Chondrocyte (in vitro differentiated cells): ENCODE measurements at regions not wholly inside any gene's neighbourhood (a gene's known extent, or its start where the extent isn't known, plus 50 kb on each side); places are given as distances from the start of the nearest gene placed in this dataset.

Source experiments
- DNase-seq: peaks from one replicate; pipeline ENCODE4 v3.0.0; 2021; ENCODE audit warnings: mixed read lengths, low spot score
- H3K27ac Mint-ChIP-seq: one replicate; pipeline ENCODE4 v1.8.0; 2021; ENCODE audit warnings: mild to moderate bottlenecking, moderate library complexity, mixed read lengths; ENCODE audit not compliant: unreplicated experiment
- H3K27me3 Mint-ChIP-seq: 2 replicates; pipeline ENCODE4 v1.8.0; 2021; ENCODE audit warnings: low read depth, mixed read lengths
- H3K36me3 Mint-ChIP-seq: 2 replicates; pipeline ENCODE4 v1.8.0; 2021; ENCODE audit warnings: low read depth, mixed read lengths
- H3K4me1 Mint-ChIP-seq: 2 replicates; pipeline ENCODE4 v1.8.0; 2021; ENCODE audit warnings: low read depth, mild to moderate bottlenecking, mixed read lengths
- H3K4me3 Mint-ChIP-seq: one replicate; pipeline ENCODE4 v1.8.0; 2021; ENCODE audit warnings: mild to moderate bottlenecking, moderate library complexity, mixed read lengths; ENCODE audit not compliant: unreplicated experiment
- H3K9me3 Mint-ChIP-seq: 2 replicates; pipeline ENCODE4 v1.8.0; 2021; ENCODE audit warnings: low read depth, mixed read lengths
- TF ChIP-seq, protein P1 (sequence below): fragments of 200-600 bp; sonication (generic); IDR thresholded peaks from 2 replicates; pipeline ENCODE4 v1.5.0; 2021; ENCODE audit warnings: antibody characterized with exemption, mild to moderate bottlenecking, moderate library complexity

DNA sequence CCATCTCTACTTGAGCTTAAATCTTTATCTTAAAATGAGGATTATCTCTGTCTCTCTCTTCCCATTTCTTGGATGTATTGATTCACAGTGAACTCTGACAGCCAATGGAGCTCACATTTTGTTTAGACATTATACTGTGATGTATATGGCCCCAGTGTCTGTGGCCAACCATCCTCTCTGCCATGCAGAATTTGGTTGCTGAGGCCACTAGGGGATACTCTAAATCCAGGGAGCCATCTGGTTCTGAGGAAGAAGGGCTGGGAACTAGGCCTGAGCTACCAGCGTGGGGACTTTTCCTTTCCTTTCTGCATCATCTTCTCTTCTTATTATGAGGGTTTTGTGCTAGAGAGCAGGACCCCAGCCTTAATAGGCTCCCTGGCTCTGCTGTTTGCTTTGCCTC is 59.1 kb upstream of the RIPOR2 start:
- no peak overlapping the region for H3K27ac Mint-ChIP-seq
- DNase-seq = no peak
- TF ChIP-seq, protein P1, sequence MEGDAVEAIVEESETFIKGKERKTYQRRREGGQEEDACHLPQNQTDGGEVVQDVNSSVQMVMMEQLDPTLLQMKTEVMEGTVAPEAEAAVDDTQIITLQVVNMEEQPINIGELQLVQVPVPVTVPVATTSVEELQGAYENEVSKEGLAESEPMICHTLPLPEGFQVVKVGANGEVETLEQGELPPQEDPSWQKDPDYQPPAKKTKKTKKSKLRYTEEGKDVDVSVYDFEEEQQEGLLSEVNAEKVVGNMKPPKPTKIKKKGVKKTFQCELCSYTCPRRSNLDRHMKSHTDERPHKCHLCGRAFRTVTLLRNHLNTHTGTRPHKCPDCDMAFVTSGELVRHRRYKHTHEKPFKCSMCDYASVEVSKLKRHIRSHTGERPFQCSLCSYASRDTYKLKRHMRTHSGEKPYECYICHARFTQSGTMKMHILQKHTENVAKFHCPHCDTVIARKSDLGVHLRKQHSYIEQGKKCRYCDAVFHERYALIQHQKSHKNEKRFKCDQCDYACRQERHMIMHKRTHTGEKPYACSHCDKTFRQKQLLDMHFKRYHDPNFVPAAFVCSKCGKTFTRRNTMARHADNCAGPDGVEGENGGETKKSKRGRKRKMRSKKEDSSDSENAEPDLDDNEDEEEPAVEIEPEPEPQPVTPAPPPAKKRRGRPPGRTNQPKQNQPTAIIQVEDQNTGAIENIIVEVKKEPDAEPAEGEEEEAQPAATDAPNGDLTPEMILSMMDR = no peak
- peaks cover 11% of the 10 kb centered on the region for H3K9me3 Mint-ChIP-seq
- H3K27me3 Mint-ChIP-seq = no peaks in the 10 kb centered on the region
- H3K36me3 Mint-ChIP-seq = peaks cover 2% of the 10 kb centered on the region
- H3K4me3 Mint-ChIP-seq = no peak overlapping the region
- H3K4me1 Mint-ChIP-seq = peaks cover 10% of the 10 kb centered on the region

DNA sequence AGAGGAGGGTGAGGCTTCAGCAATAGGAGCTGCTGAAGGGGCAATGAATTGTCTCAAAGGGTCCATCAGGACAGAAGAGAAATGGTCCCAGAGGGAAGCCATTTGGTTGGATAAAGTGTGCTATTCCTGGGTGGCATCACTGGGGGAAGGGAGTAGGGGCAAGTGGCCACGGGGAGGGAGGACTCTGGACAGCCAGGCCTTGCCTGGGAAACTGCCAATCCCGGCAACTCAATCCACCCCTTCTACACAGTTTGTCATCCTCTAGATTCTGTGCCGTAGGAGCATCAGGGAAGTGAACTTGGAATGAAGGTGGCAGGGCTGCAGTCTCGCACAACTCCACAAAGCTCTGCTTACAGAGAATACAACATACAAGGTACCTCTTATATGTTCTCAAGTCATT is 59.5 kb upstream of the RIPOR2 start:
- DNase-seq = no peak
- Mint-ChIP-seq H3K27me3 (no peaks in the 10 kb centered on the region), H3K4me3 (no peak overlapping the region), H3K36me3 (peaks cover 2% of the 10 kb centered on the region), H3K4me1 (peaks cover 8% of the 10 kb centered on the region), H3K27ac (no peak overlapping the region), H3K9me3 (peaks cover 11% of the 10 kb centered on the region)
- TF ChIP-seq, protein P1 = no peak

DNA sequence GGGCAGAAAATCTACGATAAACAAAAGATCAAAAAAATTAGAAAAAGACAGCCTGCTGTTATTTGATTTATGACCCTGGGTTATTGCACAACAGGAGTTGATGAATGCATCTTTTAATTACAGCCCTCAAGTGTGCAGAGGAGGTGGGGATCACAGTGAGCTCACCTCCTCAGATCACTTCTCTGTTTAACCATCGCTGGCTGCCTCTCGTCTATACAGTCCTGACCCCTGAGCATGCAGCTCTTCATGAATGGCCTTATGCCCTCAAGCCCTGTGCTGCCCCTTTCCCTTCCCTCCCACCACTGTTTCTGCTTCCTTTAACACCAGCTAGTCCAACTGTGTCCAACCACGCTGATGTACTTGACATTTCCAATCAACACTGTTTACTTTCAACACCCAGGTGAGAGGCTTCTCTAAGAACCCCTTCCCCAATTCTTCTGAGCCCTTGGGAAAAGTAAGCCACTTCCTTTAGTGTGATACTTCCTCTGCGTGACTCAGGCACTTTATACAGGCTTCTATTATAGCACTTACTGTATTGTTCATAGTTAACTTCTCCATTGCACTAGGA is 60.6 kb upstream of the RIPOR2 start:
- TF ChIP-seq, protein P1 = no peak
- Mint-ChIP-seq H3K9me3 (peaks cover 11% of the 10 kb centered on the region), H3K27ac (no peak overlapping the region), H3K36me3 (peaks cover 2% of the 10 kb centered on the region), H3K4me1 (no peaks in the 10 kb centered on the region), H3K27me3 (no peaks in the 10 kb centered on the region), H3K4me3 (no peak overlapping the region)
- DNase-seq = no peak

DNA sequence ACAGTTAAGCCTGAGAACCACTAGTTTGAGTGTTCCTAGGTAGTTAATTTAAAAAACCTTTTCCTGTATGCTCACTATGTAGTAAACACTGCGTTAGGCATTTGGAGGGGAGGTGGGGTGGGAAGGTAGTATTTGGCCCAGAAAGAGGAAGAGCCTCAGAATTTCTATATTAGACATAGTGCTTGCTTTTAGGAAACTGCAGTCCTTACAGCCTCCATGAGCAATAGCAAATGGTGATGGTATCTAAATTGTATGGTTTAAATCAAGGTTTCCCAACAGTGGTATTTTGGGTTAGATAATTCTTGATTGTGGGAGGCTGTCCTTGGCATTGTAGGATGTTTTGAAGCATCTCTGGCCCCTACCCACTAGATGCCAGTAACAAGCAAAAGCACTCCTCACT is 61.5 kb upstream of the RIPOR2 start:
- H3K9me3 Mint-ChIP-seq = peaks cover 8% of the 10 kb centered on the region
- no peaks in the 10 kb centered on the region for H3K27me3 Mint-ChIP-seq
- H3K27ac Mint-ChIP-seq = no peak overlapping the region
- no peaks in the 10 kb centered on the region for H3K4me1 Mint-ChIP-seq
- TF ChIP-seq, protein P1 = no peak
- peaks cover 1% of the 10 kb centered on the region for H3K36me3 Mint-ChIP-seq
- no peak overlapping the region for H3K4me3 Mint-ChIP-seq
- DNase-seq = no peak

DNA sequence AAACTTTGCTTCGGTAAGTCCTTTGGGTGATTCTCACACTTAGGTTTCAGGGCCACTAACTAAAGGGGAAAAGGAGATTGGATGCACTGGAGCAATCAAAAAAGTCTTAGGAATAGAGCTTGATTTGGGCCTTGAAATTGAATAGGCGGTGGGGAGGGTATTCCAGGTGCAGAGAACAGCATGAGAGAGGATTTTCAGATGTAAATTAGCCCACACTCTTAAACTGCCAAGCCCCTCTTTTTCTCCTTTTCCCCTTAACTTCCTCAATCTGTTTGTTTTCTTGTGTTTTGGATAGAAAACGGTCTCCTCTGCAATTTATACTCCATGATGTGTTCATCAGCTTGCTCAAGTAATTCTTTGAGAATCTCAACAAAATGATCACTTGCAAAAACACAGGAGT is 62.1 kb upstream of the RIPOR2 start:
- H3K4me1 Mint-ChIP-seq = no peaks in the 10 kb centered on the region
- no peak overlapping the region for H3K27ac Mint-ChIP-seq
- H3K27me3 Mint-ChIP-seq = no peaks in the 10 kb centered on the region
- peaks cover 4% of the 10 kb centered on the region for H3K9me3 Mint-ChIP-seq
- no peak for DNase-seq
- TF ChIP-seq, protein P1 = no peak
- H3K36me3 Mint-ChIP-seq = no peaks in the 10 kb centered on the region
- no peak overlapping the region for H3K4me3 Mint-ChIP-seq
